Subcutaneous abdominal adipose tissue (tissue), 5 donors: ENCODE measurements at regions not wholly inside any gene's neighbourhood (a gene's known extent, or its start where the extent isn't known, plus 50 kb on each side); places are given as distances from the start of the nearest gene placed in this dataset.
"Not testable (repeated sequence)": the region's sequence is repeated elsewhere in the genome, so short reads cannot be mapped to it uniquely, and the experiment has no call there.

Source experiments
- H3K27ac ChIP-seq: one replicate; pipeline ENCODE4 v1.7.0; 2013; ENCODE audit warnings: low read depth, mild to moderate bottlenecking, inconsistent platforms, low read length, moderate library complexity
- H3K27me3 ChIP-seq, 5 donors: one replicate each; pipeline ENCODE4 v1.7.0; 2013; ENCODE audit warnings: low read length in 5 of 5, inconsistent platforms in 1 of 5; ENCODE audit not compliant: control insufficient read depth in 5 of 5, insufficient read depth in 4 of 5
- H3K36me3 ChIP-seq, 5 donors: one replicate each; pipeline ENCODE4 v1.7.0; 2013; ENCODE audit warnings: low read length in 5 of 5; ENCODE audit not compliant: control insufficient read depth in 5 of 5, insufficient read depth in 5 of 5
- H3K4me1 ChIP-seq, 5 donors: one replicate each; pipeline ENCODE4 v1.7.0; 2013; ENCODE audit warnings: low read length in 5 of 5, mild to moderate bottlenecking in 3 of 5, moderate library complexity in 1 of 5; ENCODE audit not compliant: control insufficient read depth in 5 of 5, insufficient read depth in 5 of 5
- H3K4me3 ChIP-seq, 5 donors: one replicate each; pipeline ENCODE4 v1.7.0; 2013; ENCODE audit warnings: low read length in 5 of 5, low read depth in 1 of 5
- H3K9ac ChIP-seq, 5 donors: one replicate each; pipeline ENCODE4 v1.7.0; 2013; ENCODE audit warnings: low read length in 5 of 5, mild to moderate bottlenecking in 4 of 5, moderate library complexity in 3 of 5
- H3K9me3 ChIP-seq, 5 donors: one replicate each; pipeline ENCODE4 v1.7.0; 2013; ENCODE audit warnings: low read length in 5 of 5; ENCODE audit not compliant: control insufficient read depth in 5 of 5
- donor health status: healthy.
- donor health status: healthy.
- donor health status: healthy.
- donor health status: healthy.
- donor health status: healthy.

- H3K27me3 ChIP-seq = peaks cover 0 to 19% (median 12%) of the 10 kb centered on the region in 5 donors
- no peak overlapping the region for H3K4me3 ChIP-seq
- H3K36me3 ChIP-seq = no peaks in the 10 kb centered on the region
- no peak overlapping the region for H3K9ac ChIP-seq
- H3K9me3 ChIP-seq = peaks cover 0 to 3% (median 0%) of the 10 kb centered on the region in 5 donors
- no peak overlapping the region for H3K27ac ChIP-seq
- H3K4me1 ChIP-seq = peaks cover 0 to 5% (median 0%) of the 10 kb centered on the region in 5 donors
Measured at GRCh38 chr20:57106692-57107091, 159.7 kb downstream of the BMP7 start.

- H3K27ac ChIP-seq = no peak overlapping the region
- H3K4me3 ChIP-seq = no peak overlapping the region
- no peaks in the 10 kb centered on the region for H3K36me3 ChIP-seq
- peaks cover 0 to 5% (median 0%) of the 10 kb centered on the region in 5 donors for H3K4me1 ChIP-seq
- H3K9me3 ChIP-seq = peaks cover 0 to 3% (median 0%) of the 10 kb centered on the region in 5 donors
- H3K9ac ChIP-seq = no peak overlapping the region
- peaks cover 0 to 19% (median 12%) of the 10 kb centered on the region in 5 donors for H3K27me3 ChIP-seq
Measured at GRCh38 chr20:57107208-57107607, 159.2 kb downstream of the BMP7 start.

GRCh38 chr20:57108218-57108617 lies 158.2 kb downstream of the BMP7 start:
- Histone ChIP-seq H3K9me3 (peaks cover 0 to 3% (median 0%) of the 10 kb centered on the region in 5 donors), H3K4me3 (no peak overlapping the region), H3K4me1 (peaks cover 0 to 5% (median 0%) of the 10 kb centered on the region in 5 donors), H3K9ac (no peak overlapping the region), H3K27me3 (peaks cover 0 to 19% (median 12%) of the 10 kb centered on the region in 5 donors), H3K27ac (no peak overlapping the region), H3K36me3 (no peaks in the 10 kb centered on the region)

- H3K27ac ChIP-seq = no peak overlapping the region
- peaks cover 0 to 5% (median 0%) of the 10 kb centered on the region in 5 donors for H3K4me1 ChIP-seq
- H3K36me3 ChIP-seq = no peaks in the 10 kb centered on the region
- H3K9ac ChIP-seq = no peak overlapping the region
- no peak overlapping the region for H3K4me3 ChIP-seq
- peaks cover 0 to 3% (median 0%) of the 10 kb centered on the region in 5 donors for H3K9me3 ChIP-seq
- H3K27me3 ChIP-seq = peaks cover 0 to 19% (median 11%) of the 10 kb centered on the region in 5 donors
Measured at GRCh38 chr20:57108742-57109570, 157.5 kb downstream of the BMP7 start.

GRCh38 chr20:57109571-57109953 lies 156.9 kb downstream of the BMP7 start:
- H3K27ac ChIP-seq = no peak overlapping the region
- H3K4me1 ChIP-seq = peaks cover 0 to 5% (median 0%) of the 10 kb centered on the region in 5 donors
- no peak overlapping the region for H3K4me3 ChIP-seq
- H3K9ac ChIP-seq = no peak overlapping the region
- H3K9me3 ChIP-seq = peaks cover 0 to 3% (median 0%) of the 10 kb centered on the region in 5 donors
- peaks cover 0 to 19% (median 9%) of the 10 kb centered on the region in 5 donors for H3K27me3 ChIP-seq
- no peaks in the 10 kb centered on the region for H3K36me3 ChIP-seq

- H3K4me1 ChIP-seq, H3K9me3 ChIP-seq, H3K36me3 ChIP-seq, H3K9ac ChIP-seq, H3K27ac ChIP-seq, H3K4me3 ChIP-seq: not testable (repeated sequence)
- H3K27me3 ChIP-seq = peaks cover 0 to 18% (median 11%) of the 10 kb centered on the region in 5 donors
Measured at GRCh38 chr20:57110121-57111027, 156.1 kb downstream of the BMP7 start.

- H3K36me3 ChIP-seq = no peaks in the 10 kb centered on the region
- no peak overlapping the region for H3K4me3 ChIP-seq
- no peak overlapping the region for H3K27ac ChIP-seq
- H3K27me3 ChIP-seq = peaks cover 4 to 16% (median 13%) of the 10 kb centered on the region in 5 donors
- H3K4me1 ChIP-seq = peaks cover 0 to 5% (median 0%) of the 10 kb centered on the region in 5 donors
- H3K9me3 ChIP-seq = peaks cover 0 to 3% (median 0%) of the 10 kb centered on the region in 5 donors
- H3K9ac ChIP-seq = no peak overlapping the region
Measured at GRCh38 chr20:57111028-57111373, 155.4 kb downstream of the BMP7 start.

GRCh38 chr20:57112448-57112847 lies 154.0 kb downstream of the BMP7 start:
- H3K9ac ChIP-seq = no peak overlapping the region
- H3K4me3 ChIP-seq = no peak overlapping the region
- H3K4me1 ChIP-seq = peaks cover 0 to 5% (median 0%) of the 10 kb centered on the region in 5 donors
- peaks cover 0 to 3% (median 0%) of the 10 kb centered on the region in 5 donors for H3K9me3 ChIP-seq
- peaks cover 4 to 16% (median 11%) of the 10 kb centered on the region in 5 donors for H3K27me3 ChIP-seq
- H3K27ac ChIP-seq = no peak overlapping the region
- H3K36me3 ChIP-seq = no peaks in the 10 kb centered on the region

GRCh38 chr20:57114290-57115005 lies 152.0 kb downstream of the BMP7 start:
- Histone ChIP-seq H3K9ac (no peak overlapping the region), H3K9me3 (peaks cover 0 to 3% (median 0%) of the 10 kb centered on the region in 5 donors), H3K27me3 (peaks cover 4 to 15% (median 6%) of the 10 kb centered on the region in 5 donors), H3K27ac (no peak overlapping the region), H3K4me1 (no peaks in the 10 kb centered on the region), H3K36me3 (no peaks in the 10 kb centered on the region), H3K4me3 (no peak overlapping the region)
